ENCODE measurements at regions not wholly inside any gene's neighbourhood (a gene's known extent, or its start where the extent isn't known, plus 50 kb on each side); places are given as distances from the start of the nearest gene placed in this dataset.

GRCh38 chr18:24567199-24567598 lies 106.8 kb downstream of the HRH4 start:
- no peak overlapping the region for H3K27ac ChIP-seq
- TF ChIP-seq CTCF (conservative IDR thresholded peaks at IDR 0.05) (no peak), ZFX (IDR thresholded peaks at IDR 0.05) (no peak)

GRCh38 chr18:24570716-24571115 lies 110.3 kb downstream of the HRH4 start:
- no peak overlapping the region for H3K27ac ChIP-seq
- TF ChIP-seq CTCF (conservative IDR thresholded peaks at IDR 0.05) (no peak), ZFX (IDR thresholded peaks at IDR 0.05) (no peak)

- H3K27ac ChIP-seq, result no peak overlapping the region
- TF ChIP-seq CTCF (conservative IDR thresholded peaks at IDR 0.05) (no peak), ZFX (IDR thresholded peaks at IDR 0.05) (no peak)
Observed at GRCh38 chr18:24582771-24583170, 122.3 kb downstream of the HRH4 start.

GRCh38 chr18:24584205-24584604 lies 123.8 kb downstream of the HRH4 start:
- TF ChIP-seq ZFX (IDR thresholded peaks at IDR 0.05) (no peak), CTCF (conservative IDR thresholded peaks at IDR 0.05) (no peak)
- H3K27ac ChIP-seq, result no peak overlapping the region

GRCh38 chr18:24584813-24585212 lies 124.4 kb downstream of the HRH4 start:
- H3K27ac ChIP-seq, result no peak overlapping the region

GRCh38 chr18:24585996-24586566 lies 125.6 kb downstream of the HRH4 start:
- no peak overlapping the region for H3K27ac ChIP-seq
- no peak for TF ChIP-seq CTCF (conservative IDR thresholded peaks at IDR 0.05)
- TF ChIP-seq ZFX (IDR thresholded peaks at IDR 0.05), result no peak

More at GRCh38 chr18:24584813-24585212, 124.4 kb downstream of the HRH4 start:
- TF ChIP-seq CTCF (conservative IDR thresholded peaks at IDR 0.05) (no peak), ZFX (IDR thresholded peaks at IDR 0.05) (no peak)

GRCh38 chr18:24586662-24587360 lies 126.4 kb downstream of the HRH4 start:
- H3K27ac ChIP-seq, result no peak overlapping the region

More at GRCh38 chr18:24586662-24587360, 126.4 kb downstream of the HRH4 start:
- no peak for TF ChIP-seq CTCF (conservative IDR thresholded peaks at IDR 0.05)
- no peak for TF ChIP-seq ZFX (IDR thresholded peaks at IDR 0.05)
